Heart left ventricle (tissue), 16 donors: ENCODE measurements at regions not wholly inside any gene's neighbourhood (a gene's known extent, or its start where the extent isn't known, plus 50 kb on each side); places are given as distances from the start of the nearest gene placed in this dataset.

ENCODE experiments used
- ATAC-seq, 4 donors: fragments of 200-7000 bp; cut with Tn5 transposase; one replicate each; pipeline ENCODE4 v1.9.1; 2020 to 2022; ENCODE audit warnings: moderate library complexity in 4 of 4, mild to moderate bottlenecking in 3 of 4, moderate number of reproducible peaks in 1 of 4
- DNase-seq, 5 donors: peaks; one replicate each; pipeline ENCODE4 v3.0.0-alpha.2; 2020
- H3K27ac ChIP-seq, 12 donors: fragments of 200-600 bp; sonication (generic) in 4 of 12; one replicate each; pipeline versions ENCODE4 v1.5.0 to v1.8.0; 2016 to 2022; ENCODE audit warnings: mild to moderate bottlenecking in 2 of 12
- H3K27me3 ChIP-seq, 9 donors: fragments of 200-600 bp; sonication (generic) in 2 of 9; one replicate each; pipeline versions ENCODE4 v1.5.1 to v1.8.0; 2016 to 2022; ENCODE audit warnings: mild to moderate bottlenecking in 3 of 9
- H3K36me3 ChIP-seq, 9 donors: fragments of 200-600 bp; sonication (generic) in 2 of 9; one replicate each; pipeline versions ENCODE4 v1.5.0 to v1.8.0; 2018 to 2022; ENCODE audit warnings: mild to moderate bottlenecking in 2 of 9
- H3K4me1 ChIP-seq, 12 donors: fragments of 200-600 bp; sonication (generic) in 4 of 12; one replicate each; pipeline versions ENCODE4 v1.5.0 to v1.8.0; 2016 to 2022; ENCODE audit warnings: mild to moderate bottlenecking in 3 of 12
- H3K4me3 ChIP-seq, 12 donors: fragments of 200-600 bp; sonication (generic) in 4 of 12; one replicate each; pipeline versions ENCODE4 v1.5.0 to v1.8.0; 2017 to 2022; ENCODE audit warnings: mild to moderate bottlenecking in 9 of 12, moderate library complexity in 4 of 12
- H3K9me3 ChIP-seq, 12 donors: fragments of 200-600 bp; sonication (generic) in 4 of 12; one replicate each; pipeline versions ENCODE4 v1.5.0 to v1.8.0; 2016 to 2022; ENCODE audit warnings: mild to moderate bottlenecking in 1 of 12
- CTCF ChIP-seq, 12 donors: fragments of 200-600 bp; sonication (generic) in 4 of 12; IDR thresholded peaks; one replicate each; pipeline versions ENCODE4 v1.5.0 to v1.8.0; 2018 to 2022; ENCODE audit warnings: antibody characterized with exemption in 12 of 12, mild to moderate bottlenecking in 5 of 12
- POLR2A ChIP-seq, 2 donors: fragments of 450-650 bp; IDR thresholded peaks; one replicate each; pipeline ENCODE4 v1.6.1; 2017; ENCODE audit warnings: antibody characterized with exemption in 2 of 2, mild to moderate bottlenecking in 2 of 2, moderate library complexity in 2 of 2
- WGBS, 4 donors: extraction: QIAGEN DNeasy Blood & Tissue Kit in 2 of 4; methylation state at CpG; one replicate each; pipeline versions ENCODE4 v1.1.5 to v1.1.7; 2013 to 2018; 5-methylcytosine and 5-hydroxymethylcytosine counted together
- intact Hi-C, 10 donors: fragments of 100-400 bp; cut with DNase I; formaldehyde crosslinking; loops; one replicate each; pipeline versions ENCODE4 v1.11.1 to v1.14.2; 2022
- donor health status: ischemic (EF 13 %, LVEDD 7.1; RV severe dilation, severe dysfunction).
- donor health status: healthy with polysubstance abuse.
- donor health status: DM: no; HTN: yes; CAD: no.
- donor health status: DM: no; HTN: no; CAD: no.
- donor health status: ischemic (EF 25% LVEDD 6.9; RV normal size, moderate dysfunction).
- donor health status: ischemic (EF 25% LVEDD 5.7; RV mildly dilated, moderate dysfunction).
- donor health status: healthy.
- donor health status: DM: yes; HTN: yes; CAD: no.
- donor health status: ischemic (EF 35%, LVEDD 5.7; RV mildly dilated, moderate dysfunction).
- donor health status: nonischemic (EF 11% LVEDD 7.7; RV severe dilation, severe dysfunction).
- donor health status: DM: yes; HTN: yes; CAD: no.
- donor health status: PGD.
- donor health status: ischemic (EF 29% LVEDD 5.4; RV normal size, mild dysfunction).
- donor health status: nonischemic (EF 23%, LVEDD 6.1; RV moderate dilation, normal function).

DNA sequence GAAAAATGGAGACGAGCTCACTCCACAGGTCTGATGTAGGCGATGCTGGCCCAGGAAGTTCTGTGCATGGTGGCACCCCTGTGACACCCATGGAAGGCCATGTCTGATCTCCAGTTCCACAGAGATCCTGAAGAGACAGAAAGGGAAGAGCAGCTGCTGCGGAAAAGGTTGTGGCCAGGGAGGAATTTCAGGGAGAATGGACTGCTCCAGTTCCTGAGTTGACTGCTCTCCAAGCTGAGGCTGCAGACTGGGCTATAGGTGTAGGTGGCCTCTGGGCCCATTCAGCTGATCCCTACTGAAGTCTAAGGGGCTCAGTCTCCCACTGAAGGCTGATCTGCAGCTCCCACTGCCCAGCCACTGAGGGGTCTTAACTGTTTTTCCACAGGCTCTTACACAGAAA, 89.2 kb downstream of the ETS2 start:
- ATAC-seq (no peak), DNase-seq (no peak)
- Histone ChIP-seq H3K4me1 (peaks cover 0 to 10% (median 0%) of the 10 kb centered on the region in 12 donors), H3K4me3 (no peak overlapping the region), H3K9me3 (no peaks in the 10 kb centered on the region), H3K27me3 (no peaks in the 10 kb centered on the region), H3K27ac (no peak overlapping the region), H3K36me3 (no peaks in the 10 kb centered on the region)
- intact Hi-C loops: loop anchor here in 1 of 10 donors (5.0 kb wide), 1 partner anchor 43 kb away; no protein-coding TSS in a partner anchor
- TF ChIP-seq CTCF (IDR thresholded peaks at IDR 0.05) (no peak), POLR2A (IDR thresholded peaks at IDR 0.05) (no peak)
- 93 to 98% (median 95%) methylated on average over 3 of the region's 3 CpGs for WGBS, 4 donors

DNA sequence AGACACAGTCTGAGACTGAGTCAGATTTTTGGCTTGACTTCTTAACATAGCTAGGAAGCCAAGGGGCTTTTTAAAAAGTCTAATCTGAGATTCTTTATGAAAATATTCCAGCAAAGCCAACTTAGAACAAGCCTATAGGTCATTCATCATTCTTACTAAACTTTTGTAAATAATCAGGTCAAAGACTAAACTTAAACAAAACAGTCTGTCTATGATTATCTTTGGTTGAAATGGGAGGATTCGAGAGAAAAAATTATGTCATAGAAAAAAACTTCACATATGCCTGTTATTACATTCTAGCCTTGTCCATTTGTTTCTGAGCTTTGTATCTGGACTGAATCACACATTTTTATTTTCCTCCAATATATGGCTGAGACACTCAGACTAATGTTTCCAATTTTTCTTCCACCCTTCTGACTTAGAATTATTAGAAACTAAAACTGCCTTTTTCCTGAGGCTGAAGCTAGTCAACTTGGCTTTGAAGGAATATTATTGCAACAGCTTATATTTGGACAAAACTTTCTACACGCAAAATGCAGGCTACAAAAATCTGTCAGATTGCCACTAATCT, 83.3 kb downstream of the ETS2 start:
- no peaks in the 10 kb centered on the region for H3K27me3 ChIP-seq
- no peaks in the 10 kb centered on the region for H3K36me3 ChIP-seq
- ATAC-seq: no peak
- H3K4me3 ChIP-seq: no peak overlapping the region
- DNase-seq: no peak
- WGBS, 4 donors: 50 to 72% (median 54%) methylated on average over 2 of the region's 2 CpGs
- H3K9me3 ChIP-seq: peaks cover 0 to 28% (median 15%) of the 10 kb centered on the region in 12 donors
- no peak for TF ChIP-seq POLR2A (IDR thresholded peaks at IDR 0.05)
- no peak for TF ChIP-seq CTCF (IDR thresholded peaks at IDR 0.05)
- peak overlapping the region in 2 of 12 donors; percentile 9 to 40 for H3K27ac ChIP-seq
- intact Hi-C loops: no loop called here
- peaks cover 0 to 15% (median 0%) of the 10 kb centered on the region in 12 donors for H3K4me1 ChIP-seq

- no peaks in the 10 kb centered on the region for H3K36me3 ChIP-seq
- 90 to 97% (median 92%) methylated on average over 2 of the region's 2 CpGs for WGBS, 4 donors
- H3K4me1 ChIP-seq: peaks cover 0 to 15% (median 0%) of the 10 kb centered on the region in 12 donors
- ATAC-seq (no peak), DNase-seq (no peak)
- no peak overlapping the region for H3K4me3 ChIP-seq
- H3K27me3 ChIP-seq: no peaks in the 10 kb centered on the region
- peaks cover 0 to 39% (median 16%) of the 10 kb centered on the region in 12 donors for H3K9me3 ChIP-seq
- TF ChIP-seq POLR2A (IDR thresholded peaks at IDR 0.05) (no peak), CTCF (IDR thresholded peaks at IDR 0.05) (no peak)
- no peak overlapping the region for H3K27ac ChIP-seq
- intact Hi-C loops: no loop called here
These were observed 82.0 kb downstream of the ETS2 start for GRCh38 chr21:38887749-38888148.

GRCh38 chr21:38887062-38887686, 81.4 kb downstream of the ETS2 start:
- ATAC-seq (no peak), DNase-seq (no peak)
- whole genome bisulfite sequencing, 4 donors: 67 to 90% (median 83%) methylated on average over 4 to 5 of the region's 5 CpGs
- Histone ChIP-seq H3K27ac (no peak overlapping the region), H3K36me3 (no peaks in the 10 kb centered on the region), H3K9me3 (peaks cover 0 to 39% (median 16%) of the 10 kb centered on the region in 12 donors), H3K4me1 (peaks cover 0 to 15% (median 0%) of the 10 kb centered on the region in 12 donors), H3K4me3 (no peak overlapping the region), H3K27me3 (no peaks in the 10 kb centered on the region)
- TF ChIP-seq CTCF (IDR thresholded peaks at IDR 0.05) (no peak), POLR2A (IDR thresholded peaks at IDR 0.05) (no peak)
- intact Hi-C loops: no loop called here
